Panc1 (cell line): ENCODE measurements at regions not wholly inside any gene's neighbourhood (a gene's known extent, or its start where the extent isn't known, plus 50 kb on each side); places are given as distances from the start of the nearest gene placed in this dataset.
A peak's percentile ranks its signal among the peaks of the same experiment; 100 is the strongest.

Source experiments
- ATAC-seq: fragments of 200-7000 bp; cut with Tn5 transposase; 2 replicates; pipeline ENCODE4 v1.9.1; 2020; ENCODE audit warnings: mild to moderate bottlenecking, moderate library complexity
- BruUV-seq: library from RNA; stranded (reverse); fragments of 400-500 nt; replicated peaks from 2 replicates; lab custom pipeline; 2021; lab: Mats Ljungman, UMichigan
- CTCF ChIA-PET: fragments of 300-600 bp; sonication (Branson Sonifier 250); formaldehyde crosslinking; loops from one replicate; lab custom pipeline; 2022; ENCODE audit warnings: antibody characterized with exemption; lab: Charles Lee
- POLR2A ChIA-PET: fragments of 300-600 bp; sonication (Branson Sonifier 250); formaldehyde crosslinking; loops from one replicate; lab custom pipeline; 2022; ENCODE audit warnings: antibody characterized with exemption; lab: Charles Lee
- DNase-seq: peaks from one replicate; pipeline ENCODE4 v3.0.0-alpha.2; 2010; ENCODE audit warnings: low read depth, low spot score
- H3K27ac ChIP-seq: 2 replicates; pipeline ENCODE4 v1.5.1; 2011; ENCODE audit warnings: mild to moderate bottlenecking, low read length, inconsistent platforms
- H3K27me3 ChIP-seq: fragments of 200-500 bp; sonication (Bioruptor generic); 2 replicates; pipeline ENCODE4 v1.6.0; 2014; ENCODE audit warnings: low read length, inconsistent platforms; ENCODE audit not compliant: control insufficient read depth, insufficient read depth
- H3K36me3 ChIP-seq: fragments of 200-500 bp; sonication (Bioruptor generic); 2 replicates; pipeline ENCODE4 v1.5.1; 2014; ENCODE audit warnings: inconsistent platforms, mild to moderate bottlenecking, low read length, moderate library complexity; ENCODE audit not compliant: control insufficient read depth, insufficient read depth
- H3K4me1 ChIP-seq: 2 replicates; pipeline ENCODE4 v1.5.1; 2011; ENCODE audit warnings: inconsistent platforms, mild to moderate bottlenecking, low read length, moderate library complexity; ENCODE audit not compliant: control insufficient read depth, insufficient read depth
- H3K4me3 ChIP-seq, 2 experiments: 2 replicates each; pipeline ENCODE4 v1.5.1; 2011 to 2012; ENCODE audit warnings: low read depth in 2 of 2, low read length in 2 of 2, mild to moderate bottlenecking in 2 of 2, inconsistent platforms in 1 of 2, moderate library complexity in 1 of 2
- H3K9me3 ChIP-seq: fragments of 200-500 bp; sonication (Bioruptor generic); 2 replicates; pipeline ENCODE4 v1.5.1; 2014; ENCODE audit warnings: low read depth, mild to moderate bottlenecking, inconsistent platforms, low read length, moderate library complexity; ENCODE audit not compliant: control insufficient read depth, insufficient read depth
- CTCF ChIP-seq: fragments of 450-650 bp; IDR thresholded peaks from 2 replicates; pipeline ENCODE4 v1.5.1; 2017; ENCODE audit warnings: mild to moderate bottlenecking
- POLR2AphosphoS5 ChIP-seq: IDR thresholded peaks from 2 replicates; pipeline ENCODE4 v1.6.1; 2012; ENCODE audit warnings: mild to moderate bottlenecking, low read depth, low read length, moderate library complexity
- REST ChIP-seq, 2 experiments: IDR thresholded peaks; 2 replicates each; pipeline ENCODE4 v1.6.1; 2011 to 2012; ENCODE audit warnings: low read depth in 2 of 2, control low read depth in 1 of 2, low read length in 1 of 2, mild to moderate bottlenecking in 1 of 2, moderate library complexity in 1 of 2; ENCODE audit not compliant: insufficient read depth in 1 of 2
- SIN3A ChIP-seq: IDR thresholded peaks from 2 replicates; pipeline ENCODE4 v1.6.1; 2012; ENCODE audit warnings: low read depth, mild to moderate bottlenecking, low read length, moderate library complexity, borderline replicate concordance; ENCODE audit not compliant: insufficient read depth
- TCF7L2 ChIP-seq: IDR thresholded peaks from 2 replicates; pipeline ENCODE4 v1.6.1; 2011; ENCODE audit warnings: mild to moderate bottlenecking, low read depth, low read length, inconsistent platforms
- in situ Hi-C: cut with HindIII; loops from 2 replicates; pipeline ENCODE4 v1.10.0; 2016; ENCODE audit warnings: low sequenced_read_pairs, low pct_unique_long_range_greater_than_20kb
- intact Hi-C: fragments of 100-400 bp; cut with micrococcal nuclease; formaldehyde crosslinking; loops from one replicate; pipeline ENCODE4 v1.10.0; 2022; ENCODE audit not compliant: unreplicated experiment

GRCh38 chr5:112663146-112663545 lies 74.5 kb upstream of the APC start:
- BruUV-seq: no TSS peak
- DNase-seq (no peak), ATAC-seq (no peak)
- Histone ChIP-seq H3K36me3 (no peaks in the 10 kb centered on the region), H3K4me1 (no peaks in the 10 kb centered on the region), H3K9me3 (no peaks in the 10 kb centered on the region), H3K27me3 (no peaks in the 10 kb centered on the region), H3K27ac (no peak overlapping the region), H3K4me3 (no peak overlapping the region)
- in situ Hi-C loops: no loop called here
- intact Hi-C loops: no loop called here
- ChIA-PET POLR2A (no interaction called here), CTCF (no interaction called here)
- TF ChIP-seq POLR2AphosphoS5 (no peak), REST (IDR thresholded peaks at IDR 0.05; ENCODE audit: insufficient read depth in 1 of 2, low read depth in 2 of 2, low read length in 1 of 2) (no peak), CTCF (no peak), SIN3A (no peak), TCF7L2 (no peak)

- H3K4me3 ChIP-seq: no peak overlapping the region
- DNase-seq (peak; percentile 38), ATAC-seq (no peak)
- CTCF ChIA-PET: no interaction called here
- no TSS peak for BruUV-seq
- H3K36me3 ChIP-seq: no peaks in the 10 kb centered on the region
- TF ChIP-seq TCF7L2: no peak
- no peak overlapping the region for H3K27ac ChIP-seq
- intact Hi-C loops: no loop called here
- POLR2A ChIA-PET: no interaction called here
- in situ Hi-C loops: no loop called here
- no peaks in the 10 kb centered on the region for H3K27me3 ChIP-seq
- no peaks in the 10 kb centered on the region for H3K4me1 ChIP-seq
- H3K9me3 ChIP-seq: no peaks in the 10 kb centered on the region
Measured at GRCh38 chr5:112668016-112668415, 69.7 kb upstream of the APC start.

GRCh38 chr5:112668911-112669310 lies 68.8 kb upstream of the APC start:
- CTCF ChIA-PET: no interaction called here
- intact Hi-C loops: no loop called here

More at GRCh38 chr5:112668911-112669310, 68.8 kb upstream of the APC start:
- H3K4me3 ChIP-seq: no peak overlapping the region
- H3K27ac ChIP-seq: no peak overlapping the region
- ATAC-seq: no peak
- DNase-seq: no peak
- H3K4me1 ChIP-seq: no peaks in the 10 kb centered on the region
- H3K9me3 ChIP-seq: no peaks in the 10 kb centered on the region
- no TSS peak for BruUV-seq
- H3K36me3 ChIP-seq: no peaks in the 10 kb centered on the region
- POLR2A ChIA-PET: no interaction called here
- in situ Hi-C loops: no loop called here
- TF ChIP-seq REST (IDR thresholded peaks at IDR 0.05; ENCODE audit: insufficient read depth in 1 of 2, low read depth in 2 of 2, low read length in 1 of 2) (no peak), CTCF (no peak), TCF7L2 (no peak), POLR2AphosphoS5 (no peak), SIN3A (no peak)
- H3K27me3 ChIP-seq: no peaks in the 10 kb centered on the region
